ENCODE measurements at regions not wholly inside any gene's neighbourhood (a gene's known extent, or its start where the extent isn't known, plus 50 kb on each side); places are given as distances from the start of the nearest gene placed in this dataset.

- Mint-ChIP-seq H3K9me3 (peaks cover 0 to 6% of the 10 kb centered on the region in 2 donors), H3K27ac (no peak overlapping the region), H3K4me3 (no peak overlapping the region), H3K4me1 (no peaks in the 10 kb centered on the region), H3K27me3 (no peaks in the 10 kb centered on the region)
- no peak for ATAC-seq
- no peak for DNase-seq
Measured at GRCh38 chr4:32396507-32397070, 1676.4 kb downstream of the PCDH7 start.

- DNase-seq (no peak), ATAC-seq (no peak)
- no peak overlapping the region for H3K4me3 Mint-ChIP-seq
- peaks cover 0 to 6% of the 10 kb centered on the region in 2 donors for H3K9me3 Mint-ChIP-seq
- no peak overlapping the region for H3K27ac Mint-ChIP-seq
- H3K4me1 Mint-ChIP-seq, result no peaks in the 10 kb centered on the region
- H3K27me3 Mint-ChIP-seq, result no peaks in the 10 kb centered on the region
Measured at GRCh38 chr4:32400870-32401269, 1680.7 kb downstream of the PCDH7 start.

DNA sequence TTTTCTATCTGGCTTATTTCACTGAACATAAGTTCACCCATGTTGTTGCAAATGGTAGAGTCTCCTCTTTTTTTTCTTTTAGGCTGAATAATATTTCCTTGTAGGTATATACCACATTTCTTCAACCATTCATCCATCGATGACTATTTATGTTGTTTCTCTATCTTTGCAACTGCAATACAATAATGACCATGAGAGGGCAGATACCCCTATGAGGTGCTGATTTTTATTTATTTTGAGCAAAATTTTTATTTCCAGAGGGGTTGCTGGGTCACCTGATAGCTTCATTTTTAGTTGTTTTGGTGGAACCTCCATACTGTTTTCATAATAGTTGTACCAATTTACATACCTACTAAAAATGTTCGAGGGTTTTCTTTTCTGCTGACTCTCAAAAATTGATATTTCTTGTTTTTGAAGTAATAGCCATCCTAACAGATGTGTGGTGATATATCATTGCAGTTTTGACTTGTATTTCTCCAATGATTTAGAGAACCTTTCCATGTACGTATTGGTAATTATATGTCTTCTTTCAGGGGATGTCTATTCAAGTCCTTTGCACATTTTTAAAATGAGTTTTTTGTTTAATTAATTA is 1697.0 kb downstream of the PCDH7 start:
- Mint-ChIP-seq H3K27me3 (no peaks in the 10 kb centered on the region), H3K4me1 (no peaks in the 10 kb centered on the region), H3K4me3 (no peak overlapping the region), H3K9me3 (peaks cover 27 to 28% of the 10 kb centered on the region in 2 donors), H3K27ac (no peak overlapping the region)
- no peak for DNase-seq
- ATAC-seq, result no peak

DNA sequence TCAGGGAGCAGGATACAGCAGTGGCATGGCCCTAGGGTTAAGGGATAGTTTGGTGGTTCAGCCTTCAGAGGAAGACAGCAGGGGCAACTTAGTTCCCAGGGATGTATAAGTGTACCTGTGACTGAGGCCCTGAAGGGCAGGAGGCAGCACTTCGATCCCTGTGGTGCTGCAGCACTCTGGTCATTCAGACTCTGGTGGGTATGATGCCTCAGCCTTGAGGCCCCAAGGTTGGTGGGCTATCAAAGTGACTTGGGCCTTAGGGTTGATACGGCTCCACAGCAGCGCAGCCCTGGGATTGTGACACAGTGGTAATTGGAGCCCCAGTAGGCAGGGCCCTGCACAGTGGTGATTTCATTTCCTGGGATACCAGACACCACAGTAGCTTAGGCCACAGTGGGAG is 1703.1 kb downstream of the PCDH7 start:
- Mint-ChIP-seq H3K27ac (no peak overlapping the region), H3K4me3 (no peak overlapping the region), H3K27me3 (no peaks in the 10 kb centered on the region), H3K9me3 (peaks cover 12 to 49% of the 10 kb centered on the region in 2 donors), H3K4me1 (no peaks in the 10 kb centered on the region)
- ATAC-seq, result no peak
- no peak for DNase-seq

GRCh38 chr4:32425243-32425642 is 1705.1 kb downstream of the PCDH7 start:
- no peaks in the 10 kb centered on the region for H3K27me3 Mint-ChIP-seq
- DNase-seq (no peak), ATAC-seq (no peak)
- no peak overlapping the region for H3K4me3 Mint-ChIP-seq
- no peaks in the 10 kb centered on the region for H3K4me1 Mint-ChIP-seq
- H3K9me3 Mint-ChIP-seq, result peaks cover 4 to 44% of the 10 kb centered on the region in 2 donors
- no peak overlapping the region for H3K27ac Mint-ChIP-seq

GRCh38 chr4:32427566-32427965 is 1707.4 kb downstream of the PCDH7 start:
- H3K27me3 Mint-ChIP-seq, result no peaks in the 10 kb centered on the region
- H3K4me1 Mint-ChIP-seq, result no peaks in the 10 kb centered on the region
- H3K27ac Mint-ChIP-seq, result no peak overlapping the region
- DNase-seq, result no peak
- H3K9me3 Mint-ChIP-seq, result peaks cover 3 to 39% of the 10 kb centered on the region in 2 donors
- no peak overlapping the region for H3K4me3 Mint-ChIP-seq
- ATAC-seq, result no peak

GRCh38 chr4:32429151-32429550 is 1709.0 kb downstream of the PCDH7 start:
- ATAC-seq (no peak), DNase-seq (no peak)
- Mint-ChIP-seq H3K4me1 (no peaks in the 10 kb centered on the region), H3K9me3 (peaks cover 3 to 34% of the 10 kb centered on the region in 2 donors), H3K4me3 (no peak overlapping the region), H3K27me3 (no peaks in the 10 kb centered on the region), H3K27ac (no peak overlapping the region)

DNA sequence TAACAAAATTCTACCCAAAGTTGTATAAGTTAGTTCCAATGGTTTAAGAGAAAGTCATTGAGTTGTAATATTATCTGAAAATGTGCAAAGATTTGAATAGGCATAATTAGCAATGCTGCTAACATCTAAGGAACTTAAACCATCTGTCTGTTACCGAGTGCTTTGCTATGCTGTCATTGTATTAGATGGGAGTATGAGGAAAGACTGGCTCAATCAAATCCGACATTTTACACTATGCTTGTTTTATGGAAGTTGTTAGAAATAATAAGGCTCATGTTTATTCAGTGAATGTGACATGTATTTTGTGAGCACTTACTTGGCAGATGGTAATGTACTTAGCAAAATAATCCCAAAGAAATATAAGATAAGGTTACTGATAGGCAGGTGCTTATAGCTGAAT is 1715.1 kb downstream of the PCDH7 start:
- H3K27ac Mint-ChIP-seq, result no peak overlapping the region
- DNase-seq (no peak), ATAC-seq (no peak)
- no peaks in the 10 kb centered on the region for H3K4me1 Mint-ChIP-seq
- no peak overlapping the region for H3K4me3 Mint-ChIP-seq
- no peaks in the 10 kb centered on the region for H3K27me3 Mint-ChIP-seq
- H3K9me3 Mint-ChIP-seq, result peaks cover 6 to 18% of the 10 kb centered on the region in 2 donors

DNA sequence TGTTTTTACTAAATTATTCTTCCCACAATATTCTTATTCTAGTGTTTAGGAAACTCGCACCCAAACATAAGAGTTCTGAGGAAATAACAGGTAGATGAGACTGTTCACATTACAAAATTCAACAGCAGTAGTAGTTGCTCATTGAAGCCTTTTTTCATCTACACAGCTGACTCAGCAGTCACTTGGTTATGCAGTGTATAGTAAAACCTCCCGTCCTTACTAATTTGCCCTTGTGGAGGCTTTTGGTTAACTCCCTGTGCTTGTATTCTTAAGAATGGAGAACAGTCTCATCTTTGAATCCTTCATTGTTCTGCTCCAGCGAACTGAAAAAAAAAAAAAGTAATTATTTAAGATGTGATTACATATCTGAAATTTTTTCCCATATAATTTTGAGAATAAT is 1716.6 kb downstream of the PCDH7 start:
- Mint-ChIP-seq H3K4me1 (no peaks in the 10 kb centered on the region), H3K27ac (no peak overlapping the region), H3K4me3 (no peak overlapping the region), H3K9me3 (peaks cover 5 to 17% of the 10 kb centered on the region in 2 donors), H3K27me3 (no peaks in the 10 kb centered on the region)
- DNase-seq (no peak), ATAC-seq (no peak)

- no peaks in the 10 kb centered on the region for H3K4me1 Mint-ChIP-seq
Measured at GRCh38 chr4:32440391-32440790, 1720.2 kb downstream of the PCDH7 start.

DNA sequence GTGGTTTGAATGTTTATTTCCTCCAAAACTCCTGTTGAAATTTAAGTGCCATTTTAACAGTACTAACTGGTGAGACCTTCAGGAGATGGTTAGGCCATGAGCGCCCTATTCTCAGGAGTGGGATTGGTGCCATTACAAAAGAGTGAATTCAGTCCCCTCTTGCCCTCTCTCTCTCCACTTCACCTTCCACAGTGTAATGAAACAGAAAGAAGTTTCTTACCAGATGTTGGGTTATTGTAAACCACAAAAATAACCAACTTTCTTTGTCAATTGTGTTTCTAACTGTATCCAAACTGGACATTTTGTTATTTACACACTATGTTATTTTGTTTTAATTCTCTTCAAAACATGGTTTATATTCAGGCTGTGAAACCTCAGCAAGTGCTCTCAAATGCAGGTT is 1734.3 kb downstream of the PCDH7 start:
- DNase-seq (no peak), ATAC-seq (no peak)
- no peak overlapping the region for H3K4me3 Mint-ChIP-seq
- H3K27me3 Mint-ChIP-seq, result no peaks in the 10 kb centered on the region
- peaks cover 0 to 7% of the 10 kb centered on the region in 2 donors for H3K9me3 Mint-ChIP-seq
- H3K27ac Mint-ChIP-seq, result no peak overlapping the region
- H3K4me1 Mint-ChIP-seq, result no peaks in the 10 kb centered on the region

More at GRCh38 chr4:32440391-32440790, 1720.2 kb downstream of the PCDH7 start:
- DNase-seq, result no peak
- Mint-ChIP-seq H3K9me3 (peaks cover 5 to 6% of the 10 kb centered on the region in 2 donors), H3K27ac (no peak overlapping the region), H3K4me3 (no peak overlapping the region), H3K27me3 (no peaks in the 10 kb centered on the region)
- no peak for ATAC-seq

DNA sequence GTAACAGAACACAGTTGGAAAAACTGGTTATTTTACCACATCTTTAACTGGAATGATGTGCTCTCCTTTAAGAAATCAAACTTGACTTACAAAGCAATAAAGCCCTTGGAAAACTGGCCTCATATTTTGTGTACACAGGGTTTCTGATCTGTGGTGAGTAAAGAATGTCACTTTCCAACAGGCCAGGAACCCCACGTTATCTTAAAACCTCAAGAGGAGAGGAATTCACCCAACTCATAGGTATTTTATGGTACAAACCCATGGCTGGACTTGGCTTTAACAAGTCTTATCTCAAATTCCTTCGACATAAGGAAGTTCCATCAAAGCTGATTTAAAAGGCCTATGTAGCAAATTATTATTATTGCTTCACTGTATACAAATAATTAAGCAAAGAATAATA is 1735.1 kb downstream of the PCDH7 start:
- Mint-ChIP-seq H3K27me3 (no peaks in the 10 kb centered on the region), H3K9me3 (peaks cover 0 to 7% of the 10 kb centered on the region in 2 donors), H3K27ac (no peak overlapping the region), H3K4me3 (no peak overlapping the region), H3K4me1 (no peaks in the 10 kb centered on the region)
- DNase-seq (no peak), ATAC-seq (no peak)

DNA sequence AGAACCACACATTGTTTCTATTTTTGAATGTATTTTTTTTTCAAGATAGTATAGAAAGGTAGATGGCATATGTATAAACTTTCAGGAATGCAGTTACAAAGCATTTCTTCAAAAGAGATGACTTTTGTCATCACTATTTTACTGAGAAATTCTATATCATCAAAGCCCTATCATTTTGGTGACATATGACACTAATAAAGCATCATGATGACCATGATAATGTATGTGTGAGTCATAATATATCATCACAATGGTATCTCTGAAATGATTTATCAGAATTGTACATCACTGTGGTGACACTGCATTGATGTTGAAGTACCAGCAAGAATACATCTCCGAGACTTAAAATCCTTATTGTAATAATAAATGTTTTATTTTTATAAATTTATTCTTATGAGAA is 1740.8 kb downstream of the PCDH7 start:
- Mint-ChIP-seq H3K4me3 (no peak overlapping the region), H3K4me1 (no peaks in the 10 kb centered on the region), H3K9me3 (no peaks in the 10 kb centered on the region), H3K27ac (no peak overlapping the region), H3K27me3 (no peaks in the 10 kb centered on the region)
- ATAC-seq (no peak), DNase-seq (no peak)

GRCh38 chr4:32462944-32463343 is 1742.8 kb downstream of the PCDH7 start:
- Mint-ChIP-seq H3K9me3 (no peaks in the 10 kb centered on the region), H3K4me1 (no peaks in the 10 kb centered on the region), H3K27me3 (no peaks in the 10 kb centered on the region), H3K4me3 (no peak overlapping the region), H3K27ac (no peak overlapping the region)
- ATAC-seq (no peak), DNase-seq (no peak)

GRCh38 chr4:32470087-32470585 is 1750.0 kb downstream of the PCDH7 start:
- DNase-seq, result no peak
- Mint-ChIP-seq H3K27me3 (no peaks in the 10 kb centered on the region), H3K27ac (no peak overlapping the region), H3K4me3 (no peak overlapping the region), H3K9me3 (peaks cover 0 to 13% of the 10 kb centered on the region in 2 donors), H3K4me1 (no peaks in the 10 kb centered on the region)
- no peak for ATAC-seq

DNA sequence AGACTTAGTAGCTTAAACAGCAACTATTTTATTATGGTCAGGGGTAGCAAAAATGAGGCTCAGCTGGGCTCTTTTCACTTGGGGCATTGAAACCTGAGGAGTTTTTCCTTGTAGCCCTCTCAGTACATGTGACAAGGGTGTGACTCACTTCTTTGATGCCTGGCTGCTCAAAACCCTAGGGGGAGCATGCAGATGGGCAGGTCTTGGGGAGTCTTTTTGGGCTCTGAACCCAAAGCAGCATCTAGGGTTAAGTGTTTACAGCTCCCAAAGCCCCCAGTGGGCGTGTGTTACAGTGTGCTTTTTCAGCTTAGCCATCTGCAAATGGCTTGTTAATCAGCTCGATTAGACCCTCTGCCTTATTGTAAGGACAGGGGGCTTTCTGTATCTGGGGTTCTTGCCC is 1752.7 kb downstream of the PCDH7 start:
- no peak for DNase-seq
- peaks cover 7 to 13% of the 10 kb centered on the region in 2 donors for H3K9me3 Mint-ChIP-seq
- H3K27me3 Mint-ChIP-seq, result no peaks in the 10 kb centered on the region
- H3K27ac Mint-ChIP-seq, result no peak overlapping the region
- no peak overlapping the region for H3K4me3 Mint-ChIP-seq
- no peak for ATAC-seq
- no peaks in the 10 kb centered on the region for H3K4me1 Mint-ChIP-seq

GRCh38 chr4:32475710-32476109 is 1755.5 kb downstream of the PCDH7 start:
- no peak for ATAC-seq
- Mint-ChIP-seq H3K27me3 (no peaks in the 10 kb centered on the region), H3K27ac (no peak overlapping the region)

More at GRCh38 chr4:32475710-32476109, 1755.5 kb downstream of the PCDH7 start:
- H3K9me3 Mint-ChIP-seq, result peaks cover 7 to 16% of the 10 kb centered on the region in 2 donors
- no peak for DNase-seq
- H3K4me3 Mint-ChIP-seq, result no peak overlapping the region
- no peaks in the 10 kb centered on the region for H3K4me1 Mint-ChIP-seq

Measured in stimulated activated naive CD8-positive, alpha-beta T cell treated with anti-CD3 and anti-CD28 coated beads, Interleukin-15, amount 100 ng/mL, for 72 hours (primary cell).